ENCODE measurements at regions not wholly inside any gene's neighbourhood (a gene's known extent, or its start where the extent isn't known, plus 50 kb on each side); places are given as distances from the start of the nearest gene placed in this dataset.

- no peak for DNase-seq (ENCODE audit: low spot score)
- no peak overlapping the region for H2AK5ac ChIP-seq (ENCODE audit: low read depth, low read length)
- H3K4me3 ChIP-seq (ENCODE audit: low read length in 2 of 2): no peak overlapping the region
- H3K23ac ChIP-seq (ENCODE audit: low read depth, low read length, poor library complexity): no peak overlapping the region
- H3K79me1 ChIP-seq (ENCODE audit: low read depth, low read length): no peaks in the 10 kb centered on the region
- no peak overlapping the region for H3K9ac ChIP-seq (ENCODE audit: low read depth, low read length, poor library complexity)
- no peaks in the 10 kb centered on the region for H3K4me1 ChIP-seq (ENCODE audit: control insufficient read depth in 2 of 2, insufficient read depth in 1 of 2, low read depth in 1 of 2, low read length in 2 of 2)
- no peaks in the 10 kb centered on the region for H3K9me3 ChIP-seq (replicated peaks in 1 of 2; ENCODE audit: control insufficient read depth in 2 of 2, insufficient read depth in 1 of 2, low read depth in 1 of 2, low read length in 2 of 2)
- H3K4ac ChIP-seq (ENCODE audit: low read length): no peak overlapping the region
- H2BK5ac ChIP-seq (ENCODE audit: low read length): no peak overlapping the region
- H3K14ac ChIP-seq (ENCODE audit: low read length): no peak overlapping the region
- no peak overlapping the region for H3K27ac ChIP-seq (replicated peaks; ENCODE audit: low read length)
- no peak overlapping the region for H3K18ac ChIP-seq (ENCODE audit: low read length)
- no peak overlapping the region for H4K8ac ChIP-seq (ENCODE audit: low read depth, low read length)
- H4K91ac ChIP-seq (ENCODE audit: low read depth, low read length, poor library complexity): no peak overlapping the region
- H3K4me2 ChIP-seq (ENCODE audit: insufficient read depth, low read length, poor library complexity, severe bottlenecking): no peak overlapping the region
- H2AFZ ChIP-seq (ENCODE audit: low read length): no peak overlapping the region
- H2BK12ac ChIP-seq (ENCODE audit: low read length): no peak overlapping the region
- no peaks in the 10 kb centered on the region for H3K36me3 ChIP-seq (replicated peaks in 1 of 2; ENCODE audit: control insufficient read depth in 2 of 2, insufficient read depth in 2 of 2, low read length in 2 of 2)
- H3K27me3 ChIP-seq (ENCODE audit: control insufficient read depth in 3 of 3, insufficient read depth in 3 of 3, low read depth in 1 of 3, low read length in 3 of 3): no peaks in the 10 kb centered on the region
- WGBS, 2 donors (ENCODE audit: extremely low coverage in 2 of 2, insufficient read length in 2 of 2, insufficient replicate concordance in 1 of 2): no CpG with 5 or more reads among the region's 5 CpGs
- H2BK120ac ChIP-seq (ENCODE audit: low read depth, low read length): no peak overlapping the region
- no peak overlapping the region for H2BK15ac ChIP-seq (ENCODE audit: low read length)
Observed at GRCh38 chr5:156259618-156260017, 67.3 kb upstream of the SGCD start.

- H3K23ac ChIP-seq (ENCODE audit: low read depth, low read length, poor library complexity): no peak overlapping the region
- H3K18ac ChIP-seq (ENCODE audit: low read length): no peak overlapping the region
- H3K9me3 ChIP-seq (replicated peaks in 1 of 2; ENCODE audit: control insufficient read depth in 2 of 2, insufficient read depth in 1 of 2, low read depth in 1 of 2, low read length in 2 of 2): no peaks in the 10 kb centered on the region
- H3K9ac ChIP-seq (ENCODE audit: low read depth, low read length, poor library complexity): no peak overlapping the region
- H4K8ac ChIP-seq (ENCODE audit: low read depth, low read length): no peak overlapping the region
- no peak overlapping the region for H3K27ac ChIP-seq (replicated peaks; ENCODE audit: low read length)
- no peak overlapping the region for H3K4me3 ChIP-seq (ENCODE audit: low read length in 2 of 2)
- H2BK120ac ChIP-seq (ENCODE audit: low read depth, low read length): no peak overlapping the region
- no peaks in the 10 kb centered on the region for H3K36me3 ChIP-seq (replicated peaks in 1 of 2; ENCODE audit: control insufficient read depth in 2 of 2, insufficient read depth in 2 of 2, low read length in 2 of 2)
- no peak overlapping the region for H4K91ac ChIP-seq (ENCODE audit: low read depth, low read length, poor library complexity)
- no peaks in the 10 kb centered on the region for H3K4me1 ChIP-seq (ENCODE audit: control insufficient read depth in 2 of 2, insufficient read depth in 1 of 2, low read depth in 1 of 2, low read length in 2 of 2)
- H2BK5ac ChIP-seq (ENCODE audit: low read length): no peak overlapping the region
- no peak overlapping the region for H2AK5ac ChIP-seq (ENCODE audit: low read depth, low read length)
- no peak overlapping the region for H3K14ac ChIP-seq (ENCODE audit: low read length)
- H3K4ac ChIP-seq (ENCODE audit: low read length): no peak overlapping the region
- H3K27me3 ChIP-seq (ENCODE audit: control insufficient read depth in 3 of 3, insufficient read depth in 3 of 3, low read depth in 1 of 3, low read length in 3 of 3): no peaks in the 10 kb centered on the region
- H2BK12ac ChIP-seq (ENCODE audit: low read length): no peak overlapping the region
- no peak for DNase-seq (ENCODE audit: low spot score)
- no peak overlapping the region for H2AFZ ChIP-seq (ENCODE audit: low read length)
- H3K79me1 ChIP-seq (ENCODE audit: low read depth, low read length): no peaks in the 10 kb centered on the region
- H2BK15ac ChIP-seq (ENCODE audit: low read length): no peak overlapping the region
- WGBS, 2 donors (ENCODE audit: extremely low coverage in 2 of 2, insufficient read length in 2 of 2, insufficient replicate concordance in 1 of 2): no CpG with 5 or more reads among the region's 5 CpGs
- H3K4me2 ChIP-seq (ENCODE audit: insufficient read depth, low read length, poor library complexity, severe bottlenecking): no peak overlapping the region
Observed at GRCh38 chr5:156261275-156261939, 65.6 kb upstream of the SGCD start.

DNA sequence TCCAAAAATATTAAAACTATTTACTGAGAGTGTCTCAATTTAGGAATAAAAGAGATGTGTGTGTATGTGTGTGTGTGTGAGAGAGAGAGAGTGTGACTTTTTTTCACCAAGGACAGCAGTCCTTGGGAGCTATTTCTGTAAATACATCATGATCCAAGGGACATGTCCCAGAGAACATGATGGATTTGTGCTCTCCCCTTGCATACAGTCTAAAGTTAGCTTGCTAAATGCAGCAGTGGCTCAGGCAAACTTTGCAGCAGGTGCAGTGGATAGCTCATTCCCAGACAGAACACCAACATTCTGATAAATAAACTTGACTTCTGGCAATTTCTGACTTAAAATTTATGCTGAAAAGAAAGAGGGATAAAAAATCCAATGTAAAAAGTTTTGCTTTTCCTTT, 55.4 kb upstream of the SGCD start:
- Histone ChIP-seq H3K4ac (ENCODE audit: low read length) (no peak overlapping the region), H2BK15ac (ENCODE audit: low read length) (no peak overlapping the region), H3K4me3 (ENCODE audit: low read length in 2 of 2) (no peak overlapping the region), H3K18ac (ENCODE audit: low read length) (no peak overlapping the region), H3K9me3 (replicated peaks in 1 of 2; ENCODE audit: control insufficient read depth in 2 of 2, insufficient read depth in 1 of 2, low read depth in 1 of 2, low read length in 2 of 2) (no peaks in the 10 kb centered on the region), H2BK5ac (ENCODE audit: low read length) (no peak overlapping the region), H3K9ac (ENCODE audit: low read depth, low read length, poor library complexity) (no peak overlapping the region), H3K79me1 (ENCODE audit: low read depth, low read length) (no peaks in the 10 kb centered on the region), H3K14ac (ENCODE audit: low read length) (no peak overlapping the region), H3K27me3 (ENCODE audit: control insufficient read depth in 3 of 3, insufficient read depth in 3 of 3, low read depth in 1 of 3, low read length in 3 of 3) (no peaks in the 10 kb centered on the region), H2AFZ (ENCODE audit: low read length) (no peak overlapping the region), H2AK5ac (ENCODE audit: low read depth, low read length) (no peak overlapping the region), H4K91ac (ENCODE audit: low read depth, low read length, poor library complexity) (no peak overlapping the region), H3K27ac (replicated peaks; ENCODE audit: low read length) (no peak overlapping the region), H3K4me2 (ENCODE audit: insufficient read depth, low read length, poor library complexity, severe bottlenecking) (no peak overlapping the region), H4K8ac (ENCODE audit: low read depth, low read length) (no peak overlapping the region), H2BK12ac (ENCODE audit: low read length) (no peak overlapping the region), H3K36me3 (replicated peaks in 1 of 2; ENCODE audit: control insufficient read depth in 2 of 2, insufficient read depth in 2 of 2, low read length in 2 of 2) (no peaks in the 10 kb centered on the region), H2BK120ac (ENCODE audit: low read depth, low read length) (no peak overlapping the region), H3K4me1 (ENCODE audit: control insufficient read depth in 2 of 2, insufficient read depth in 1 of 2, low read depth in 1 of 2, low read length in 2 of 2) (peaks cover 0 to 1% of the 10 kb centered on the region in 2 donors), H3K23ac (ENCODE audit: low read depth, low read length, poor library complexity) (no peak overlapping the region)
- no peak for DNase-seq (ENCODE audit: low spot score)

DNA sequence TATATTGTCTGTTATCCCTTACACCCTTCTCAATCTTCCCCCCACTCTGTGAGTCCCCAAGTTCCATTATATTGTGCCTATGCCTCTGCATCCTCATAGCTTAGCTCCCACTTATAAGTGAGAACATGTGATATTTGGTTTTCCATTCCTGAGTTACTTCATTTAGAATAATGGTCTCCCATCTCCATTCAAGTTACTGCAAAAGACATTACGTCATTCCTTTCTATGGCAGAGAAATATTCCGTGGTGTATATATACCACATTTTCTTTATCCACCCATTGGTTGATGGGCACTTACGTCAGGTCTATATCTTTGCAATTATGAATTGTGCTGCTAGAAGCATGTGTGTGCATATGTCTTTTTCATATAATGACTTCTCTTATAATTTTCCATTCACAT, 54.8 kb upstream of the SGCD start:
- H3K9me3 ChIP-seq (replicated peaks in 1 of 2; ENCODE audit: control insufficient read depth in 2 of 2, insufficient read depth in 1 of 2, low read depth in 1 of 2, low read length in 2 of 2): no peaks in the 10 kb centered on the region
- H2BK5ac ChIP-seq (ENCODE audit: low read length): no peak overlapping the region
- no CpG with 5 or more reads among the region's 3 CpGs for WGBS, 2 donors (ENCODE audit: extremely low coverage in 2 of 2, insufficient read length in 2 of 2, insufficient replicate concordance in 1 of 2)
- H3K27me3 ChIP-seq (ENCODE audit: control insufficient read depth in 3 of 3, insufficient read depth in 3 of 3, low read depth in 1 of 3, low read length in 3 of 3): no peaks in the 10 kb centered on the region
- no peak overlapping the region for H3K9ac ChIP-seq (ENCODE audit: low read depth, low read length, poor library complexity)
- H3K4ac ChIP-seq (ENCODE audit: low read length): no peak overlapping the region
- H2AK5ac ChIP-seq (ENCODE audit: low read depth, low read length): no peak overlapping the region
- no peak overlapping the region for H2AFZ ChIP-seq (ENCODE audit: low read length)
- no peak overlapping the region for H4K91ac ChIP-seq (ENCODE audit: low read depth, low read length, poor library complexity)
- DNase-seq (ENCODE audit: low spot score): no peak
- no peaks in the 10 kb centered on the region for H3K36me3 ChIP-seq (replicated peaks in 1 of 2; ENCODE audit: control insufficient read depth in 2 of 2, insufficient read depth in 2 of 2, low read length in 2 of 2)
- H3K14ac ChIP-seq (ENCODE audit: low read length): no peak overlapping the region
- H2BK120ac ChIP-seq (ENCODE audit: low read depth, low read length): no peak overlapping the region
- no peak overlapping the region for H4K8ac ChIP-seq (ENCODE audit: low read depth, low read length)
- H3K79me1 ChIP-seq (ENCODE audit: low read depth, low read length): no peaks in the 10 kb centered on the region
- no peak overlapping the region for H3K4me3 ChIP-seq (ENCODE audit: low read length in 2 of 2)
- no peak overlapping the region for H3K18ac ChIP-seq (ENCODE audit: low read length)
- H3K27ac ChIP-seq (replicated peaks; ENCODE audit: low read length): no peak overlapping the region
- H2BK15ac ChIP-seq (ENCODE audit: low read length): no peak overlapping the region
- H3K4me2 ChIP-seq (ENCODE audit: insufficient read depth, low read length, poor library complexity, severe bottlenecking): no peak overlapping the region
- peaks cover 0 to 1% of the 10 kb centered on the region in 2 donors for H3K4me1 ChIP-seq (ENCODE audit: control insufficient read depth in 2 of 2, insufficient read depth in 1 of 2, low read depth in 1 of 2, low read length in 2 of 2)
- H2BK12ac ChIP-seq (ENCODE audit: low read length): no peak overlapping the region
- no peak overlapping the region for H3K23ac ChIP-seq (ENCODE audit: low read depth, low read length, poor library complexity)
